Retinal pigment epithelial cell (primary cell): ENCODE measurements at regions not wholly inside any gene's neighbourhood (a gene's known extent, or its start where the extent isn't known, plus 50 kb on each side); places are given as distances from the start of the nearest gene placed in this dataset.
A peak's percentile ranks its signal among the peaks of the same experiment; 100 is the strongest.

Source experiments
- DNase-seq: peaks from one replicate; pipeline ENCODE4 v3.0.0-alpha.2; 2010; ENCODE audit warnings: low read depth
- H3K4me3 ChIP-seq: 2 replicates; pipeline ENCODE4 v1.5.1; 2011; ENCODE audit warnings: mild to moderate bottlenecking, low read length, control low read depth, moderate library complexity
- TF ChIP-seq, protein P1 (sequence below): conservative IDR thresholded peaks from 2 replicates; pipeline ENCODE4 v1.5.1; 2011; ENCODE audit warnings: low read depth, low read length, control low read depth, inconsistent platforms

DNA sequence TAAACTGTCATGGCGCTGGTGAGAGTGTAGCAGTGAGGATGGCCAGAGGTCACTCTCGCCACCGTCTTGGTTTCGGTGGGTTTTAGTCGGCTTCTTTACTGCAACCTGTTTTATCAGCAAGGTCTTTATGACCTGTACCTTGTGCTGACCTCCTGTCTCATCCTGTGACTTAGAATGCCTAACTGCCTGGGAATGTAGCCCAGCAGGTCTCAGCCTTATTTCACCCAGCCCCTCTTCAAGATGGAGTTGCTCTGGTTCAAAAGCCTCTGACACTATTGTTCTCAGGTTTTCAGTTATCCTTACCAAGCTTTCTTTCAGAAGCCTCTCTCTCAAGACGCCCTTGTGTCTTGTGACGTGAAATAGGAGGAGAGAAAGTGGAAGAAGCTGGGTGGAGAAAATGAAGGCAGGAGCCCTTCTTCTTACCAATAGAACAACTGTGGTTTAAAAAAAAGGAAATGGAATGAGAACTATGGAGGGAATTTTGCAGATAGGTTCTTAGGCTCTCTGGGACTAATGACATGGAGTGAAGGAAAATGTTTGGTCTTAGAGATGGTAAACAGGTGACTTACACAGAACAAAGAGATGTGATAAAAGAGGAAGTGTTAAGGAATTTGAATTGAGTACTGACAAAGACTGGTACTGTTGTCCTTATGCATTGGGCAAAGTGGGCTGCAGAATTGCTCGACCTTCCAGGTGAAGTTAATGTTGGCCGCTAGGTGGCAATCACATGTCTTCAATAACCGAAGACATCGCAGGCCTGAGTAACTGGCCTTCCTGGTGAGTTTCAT is 133.3 kb upstream of the RAI14 start:
- TF ChIP-seq, protein P1, sequence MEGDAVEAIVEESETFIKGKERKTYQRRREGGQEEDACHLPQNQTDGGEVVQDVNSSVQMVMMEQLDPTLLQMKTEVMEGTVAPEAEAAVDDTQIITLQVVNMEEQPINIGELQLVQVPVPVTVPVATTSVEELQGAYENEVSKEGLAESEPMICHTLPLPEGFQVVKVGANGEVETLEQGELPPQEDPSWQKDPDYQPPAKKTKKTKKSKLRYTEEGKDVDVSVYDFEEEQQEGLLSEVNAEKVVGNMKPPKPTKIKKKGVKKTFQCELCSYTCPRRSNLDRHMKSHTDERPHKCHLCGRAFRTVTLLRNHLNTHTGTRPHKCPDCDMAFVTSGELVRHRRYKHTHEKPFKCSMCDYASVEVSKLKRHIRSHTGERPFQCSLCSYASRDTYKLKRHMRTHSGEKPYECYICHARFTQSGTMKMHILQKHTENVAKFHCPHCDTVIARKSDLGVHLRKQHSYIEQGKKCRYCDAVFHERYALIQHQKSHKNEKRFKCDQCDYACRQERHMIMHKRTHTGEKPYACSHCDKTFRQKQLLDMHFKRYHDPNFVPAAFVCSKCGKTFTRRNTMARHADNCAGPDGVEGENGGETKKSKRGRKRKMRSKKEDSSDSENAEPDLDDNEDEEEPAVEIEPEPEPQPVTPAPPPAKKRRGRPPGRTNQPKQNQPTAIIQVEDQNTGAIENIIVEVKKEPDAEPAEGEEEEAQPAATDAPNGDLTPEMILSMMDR: peak; percentile 77
- DNase-seq: no peak
- no peak overlapping the region for H3K4me3 ChIP-seq

DNA sequence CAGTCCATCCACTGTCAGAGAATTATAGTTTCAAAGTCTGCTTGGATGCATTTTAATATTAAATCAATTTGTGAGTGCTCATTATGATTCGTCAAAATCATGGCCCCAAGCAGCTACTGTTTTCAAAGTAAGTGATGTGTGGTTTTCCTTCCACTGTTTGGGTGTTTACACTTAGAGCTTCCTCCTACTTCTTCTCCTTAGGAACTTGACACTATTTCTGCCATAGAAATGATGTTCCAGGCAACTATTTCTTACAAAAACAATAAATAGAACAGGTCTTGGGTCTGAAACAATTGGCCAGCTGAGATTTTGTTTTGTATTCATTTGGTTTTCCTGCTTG is 132.8 kb upstream of the RAI14 start:
- no peak overlapping the region for H3K4me3 ChIP-seq
- DNase-seq: no peak
- TF ChIP-seq, protein P1: no peak

DNA sequence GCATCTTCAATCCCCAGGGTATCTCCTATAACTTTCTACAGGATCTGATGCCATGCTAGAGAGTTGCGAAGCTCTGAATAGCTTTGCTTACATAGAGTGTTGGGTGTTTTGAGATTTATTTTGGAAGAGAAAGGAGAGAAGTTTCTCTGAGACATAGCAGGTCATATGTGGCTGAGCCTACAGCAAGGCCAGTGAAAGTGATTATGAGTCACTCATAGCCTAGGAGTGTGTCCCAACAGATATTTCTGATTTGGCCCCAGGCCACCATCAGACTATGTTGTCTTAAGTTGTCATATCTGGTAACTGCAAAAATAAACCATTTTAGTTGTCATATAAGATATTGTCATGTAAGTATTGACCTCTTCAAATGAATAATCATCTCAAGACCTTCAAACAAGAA is 132.0 kb upstream of the RAI14 start:
- TF ChIP-seq, protein P1: no peak
- DNase-seq: no peak
- no peak overlapping the region for H3K4me3 ChIP-seq

DNA sequence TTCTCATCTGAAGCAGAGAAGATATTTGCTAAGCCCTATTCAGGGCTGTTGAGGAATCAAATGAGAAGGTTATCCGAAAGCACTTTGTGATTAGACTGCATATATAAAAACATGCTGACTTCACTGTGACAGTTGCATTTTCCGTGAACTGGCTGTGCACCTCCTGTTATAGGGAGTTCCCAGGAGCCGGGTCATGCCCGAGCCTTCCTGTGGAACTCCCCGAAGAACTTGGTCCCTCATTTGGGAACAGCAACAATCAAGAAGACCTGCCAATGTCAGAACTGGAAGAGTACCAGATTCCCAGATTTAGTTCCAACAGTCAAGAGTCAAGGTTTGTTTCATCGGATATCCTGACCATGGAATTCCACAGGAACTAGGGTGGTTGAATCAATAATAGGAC is 130.4 kb upstream of the RAI14 start:
- TF ChIP-seq, protein P1: no peak
- H3K4me3 ChIP-seq: no peak overlapping the region
- no peak for DNase-seq

DNA sequence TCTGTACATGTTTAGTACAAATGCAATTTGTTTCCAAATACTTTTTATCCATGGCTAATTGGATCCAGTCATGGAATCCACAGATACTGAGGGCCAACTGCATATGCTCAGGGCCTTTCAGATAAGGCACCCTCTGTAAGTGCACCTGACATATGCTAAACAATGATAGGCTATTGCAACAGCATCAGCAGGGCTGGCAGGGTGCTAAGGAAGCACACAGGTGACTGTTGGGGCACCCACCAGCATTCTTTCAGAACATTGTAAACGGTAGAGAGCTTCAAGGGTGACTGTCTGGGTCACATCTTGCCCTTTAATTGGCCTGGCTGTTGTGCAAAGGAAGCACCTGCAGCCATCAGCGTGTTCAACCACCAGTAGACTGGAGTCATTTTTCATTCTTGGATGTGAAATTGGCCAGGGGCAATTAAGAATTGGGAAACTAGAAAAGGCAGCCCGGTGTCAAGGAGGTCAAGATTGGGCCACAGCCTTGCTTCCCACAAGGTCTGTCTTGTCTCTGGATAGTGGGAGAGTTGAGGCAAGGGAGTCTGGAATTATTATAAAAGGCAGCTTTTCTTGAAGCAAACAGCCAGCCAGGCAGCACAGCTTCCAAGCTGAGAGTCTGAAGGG is 129.3 kb upstream of the RAI14 start:
- DNase-seq: no peak
- H3K4me3 ChIP-seq: no peak overlapping the region
- TF ChIP-seq, protein P1: no peak

DNA sequence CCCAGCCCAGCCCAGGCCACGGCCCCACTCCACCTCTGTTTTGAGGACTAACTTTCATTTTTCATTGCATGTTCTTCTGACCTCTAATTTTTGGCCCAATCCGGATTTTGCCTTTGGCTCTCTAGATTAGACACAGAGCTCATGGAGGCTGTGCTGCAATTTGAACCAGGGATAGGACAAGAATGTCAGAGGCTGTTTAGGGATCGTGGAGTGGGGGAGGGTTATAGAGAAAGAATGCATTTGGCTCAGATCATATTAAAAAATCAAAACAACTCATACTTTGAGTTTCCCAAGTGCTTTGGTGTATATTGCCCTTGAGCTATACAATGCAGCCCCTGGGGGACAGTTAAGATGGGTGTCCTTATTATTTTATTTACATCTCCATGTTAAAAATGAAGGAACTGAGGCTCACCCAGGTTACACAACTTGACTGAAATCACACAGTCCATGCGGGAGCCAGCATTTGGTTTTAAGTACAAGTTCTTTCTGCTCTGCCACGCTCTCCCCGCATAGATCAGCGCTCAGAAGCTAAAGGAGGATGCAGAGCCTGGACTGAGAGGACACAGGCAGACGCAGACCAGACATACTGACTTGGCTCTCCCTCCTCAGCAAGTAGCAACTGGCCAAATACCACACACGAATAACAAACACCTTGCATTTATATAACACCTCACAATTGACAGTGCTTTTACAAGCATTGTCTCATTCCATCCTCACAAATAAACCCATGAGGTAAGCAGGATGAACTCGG is 126.4 kb upstream of the RAI14 start:
- no peak for DNase-seq
- no peak overlapping the region for H3K4me3 ChIP-seq
- TF ChIP-seq, protein P1: no peak

DNA sequence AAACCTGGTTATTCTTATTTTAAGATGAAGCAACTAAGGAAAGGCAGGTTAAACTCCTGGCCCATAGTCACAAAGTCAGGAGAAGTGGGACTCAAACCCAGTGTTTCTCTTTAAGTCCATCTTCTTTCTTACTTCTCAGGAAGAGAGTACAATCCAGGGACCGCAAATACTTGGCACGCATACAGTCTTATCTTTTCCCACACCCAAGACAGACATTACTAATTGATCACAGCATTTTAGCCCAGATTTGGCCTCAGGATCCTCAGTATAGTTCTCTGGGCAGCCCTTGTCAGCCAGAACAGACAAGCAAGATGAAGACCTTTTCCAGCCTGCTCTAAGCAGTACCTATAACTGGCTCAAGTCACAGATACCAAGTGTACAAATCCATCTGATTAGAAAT is 125.5 kb upstream of the RAI14 start:
- no peak for DNase-seq
- TF ChIP-seq, protein P1: no peak

More for the DNA sequence above, 125.5 kb upstream of the RAI14 start:
- no peak overlapping the region for H3K4me3 ChIP-seq
